OCI-LY7 (cell line): ENCODE measurements at regions not wholly inside any gene's neighbourhood (a gene's known extent, or its start where the extent isn't known, plus 50 kb on each side); places are given as distances from the start of the nearest gene placed in this dataset.

Experiments
- BruUV-seq: library from RNA; stranded (reverse); fragments of 400-500 nt; replicated peaks from 2 replicates; lab custom pipeline; 2021; lab: Mats Ljungman, UMichigan
- CTCF ChIA-PET: fragments of 300-600 bp; sonication (Branson Sonifier 250); formaldehyde crosslinking; loops from one replicate; lab custom pipeline; 2022; ENCODE audit warnings: antibody characterized with exemption; ENCODE audit not compliant: unreplicated experiment; lab: Charles Lee
- POLR2A ChIA-PET: fragments of 300-600 bp; sonication (Branson Sonifier 250); formaldehyde crosslinking; loops from one replicate; lab custom pipeline; 2022; ENCODE audit warnings: antibody characterized with exemption; lab: Charles Lee
- DNase-seq: peaks from one replicate; pipeline ENCODE4 v3.0.0-alpha.2; 2015; ENCODE audit warnings: low spot score
- H2AFZ ChIP-seq: fragments of 200-600 bp; sonication (generic), shearing (Covaris generic); 2 replicates; pipeline ENCODE4 v1.6.1; 2014; ENCODE audit warnings: mild to moderate bottlenecking, antibody characterized with exemption, low read length, moderate library complexity
- H3K27ac ChIP-seq: fragments of 200-600 bp; sonication (generic); 2 replicates; pipeline ENCODE4 v1.5.1; 2014; ENCODE audit warnings: mixed run types, low read depth, mild to moderate bottlenecking, moderate library complexity, low read length, inconsistent platforms; ENCODE audit not compliant: poor library complexity, severe bottlenecking
- H3K36me3 ChIP-seq: fragments of 200-600 bp; sonication (generic); 2 replicates; pipeline ENCODE4 v1.6.1; 2014; ENCODE audit warnings: mild to moderate bottlenecking, antibody characterized with exemption, low read length, moderate library complexity, mixed read lengths; ENCODE audit not compliant: insufficient read depth
- H3K4me1 ChIP-seq: fragments of 200-600 bp; sonication (generic); 2 replicates; pipeline ENCODE4 v1.5.1; 2014; ENCODE audit warnings: mild to moderate bottlenecking, low read length; ENCODE audit not compliant: insufficient read depth, poor library complexity, severe bottlenecking
- H3K4me2 ChIP-seq: fragments of 200-600 bp; sonication (generic); 2 replicates; pipeline ENCODE4 v1.6.1; 2014; ENCODE audit warnings: mild to moderate bottlenecking, low read length
- H3K4me3 ChIP-seq: fragments of 200-600 bp; sonication (generic); 2 replicates; pipeline ENCODE4 v1.5.1; 2014; ENCODE audit warnings: mild to moderate bottlenecking, low read depth, low read length; ENCODE audit not compliant: poor library complexity, severe bottlenecking
- H3K79me2 ChIP-seq: fragments of 200-600 bp; sonication (generic); 2 replicates; pipeline ENCODE4 v1.6.1; 2016; ENCODE audit warnings: low read depth, mild to moderate bottlenecking, low read length, moderate library complexity, mixed read lengths; ENCODE audit not compliant: insufficient read depth
- H3K9me2 ChIP-seq: fragments of 200-600 bp; sonication (generic); 2 replicates; pipeline ENCODE4 v1.6.1; 2016; ENCODE audit warnings: mild to moderate bottlenecking, low read length, mixed read lengths; ENCODE audit not compliant: insufficient read depth
- H3K9me3 ChIP-seq: fragments of 200-600 bp; sonication (generic); 2 replicates; pipeline ENCODE4 v1.6.1; 2014; ENCODE audit warnings: mild to moderate bottlenecking, mixed run types, low read length, mixed read lengths
- H4K20me1 ChIP-seq: fragments of 200-600 bp; sonication (generic); 2 replicates; pipeline ENCODE4 v1.6.1; 2014; ENCODE audit warnings: mild to moderate bottlenecking, antibody characterized with exemption, low read length, moderate library complexity, mixed read lengths; ENCODE audit not compliant: insufficient read depth
- CTCF ChIP-seq: fragments of 200-600 bp; sonication (generic); conservative IDR thresholded peaks from 2 replicates; pipeline ENCODE4 v1.5.1; 2014; ENCODE audit warnings: mild to moderate bottlenecking, antibody characterized with exemption, low read length, moderate library complexity, mixed read lengths
- EZH2phosphoT487 ChIP-seq: fragments of 200-600 bp; sonication (generic); IDR thresholded peaks from 2 replicates; pipeline ENCODE4 v1.6.1; 2018; ENCODE audit warnings: low read depth, borderline replicate concordance, mild to moderate bottlenecking, mixed run types, antibody characterized with exemption, low read length, moderate library complexity, mixed read lengths
- intact Hi-C: fragments of 100-400 bp; cut with micrococcal nuclease; formaldehyde crosslinking; loops from one replicate; pipeline ENCODE4 v1.10.0; 2022; ENCODE audit not compliant: unreplicated experiment

DNA sequence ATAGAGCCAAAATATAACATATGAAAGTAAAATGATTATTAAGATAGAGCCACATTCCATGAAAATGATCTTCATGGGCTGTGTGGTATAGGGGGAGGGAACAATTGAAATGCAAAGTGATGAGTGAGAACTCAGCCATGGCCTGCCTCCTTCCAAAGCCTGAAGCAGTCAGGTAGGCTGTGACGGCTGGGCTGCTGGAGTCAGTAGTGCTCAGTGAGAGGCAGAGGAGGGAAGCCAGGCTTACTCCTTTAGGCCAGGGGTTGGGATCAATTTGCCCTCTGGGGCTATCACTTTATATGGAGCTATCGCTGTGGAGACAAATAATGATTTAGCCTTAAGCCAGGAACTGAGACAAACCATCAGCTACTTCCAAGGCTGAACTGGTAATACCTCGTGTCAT, 654.9 kb downstream of the FGF9 start:
- Histone ChIP-seq H4K20me1 (no peaks in the 10 kb centered on the region), H3K27ac (no peak overlapping the region), H2AFZ (no peak overlapping the region), H3K4me3 (no peak overlapping the region), H3K4me1 (no peaks in the 10 kb centered on the region), H3K79me2 (no peaks in the 10 kb centered on the region), H3K9me3 (no peaks in the 10 kb centered on the region), H3K9me2 (no peaks in the 10 kb centered on the region), H3K36me3 (no peaks in the 10 kb centered on the region), H3K4me2 (no peak overlapping the region)
- intact Hi-C loops, result no loop called here
- no peak for DNase-seq
- ChIA-PET CTCF (no interaction called here), POLR2A (no interaction called here)
- BruUV-seq, result no TSS peak
- TF ChIP-seq CTCF (no peak), EZH2phosphoT487 (no peak)

- no peak overlapping the region for H3K4me3 ChIP-seq
- no peaks in the 10 kb centered on the region for H3K9me2 ChIP-seq
- no peaks in the 10 kb centered on the region for H4K20me1 ChIP-seq
- H3K79me2 ChIP-seq, result no peaks in the 10 kb centered on the region
- ChIA-PET POLR2A (interaction anchor here (0.6 kb wide), 1 partner anchor 29 kb away, joined by 3 read pairs; no protein-coding TSS in a partner anchor), CTCF (no interaction called here)
- no peak overlapping the region for H3K4me2 ChIP-seq
- DNase-seq, result no peak
- TF ChIP-seq CTCF (no peak), EZH2phosphoT487 (no peak)
- no peaks in the 10 kb centered on the region for H3K36me3 ChIP-seq
- H3K9me3 ChIP-seq, result no peaks in the 10 kb centered on the region
- no TSS peak for BruUV-seq
- intact Hi-C loops, result no loop called here
- no peak overlapping the region for H2AFZ ChIP-seq
- H3K4me1 ChIP-seq, result no peaks in the 10 kb centered on the region
- H3K27ac ChIP-seq, result no peak overlapping the region
Observed at GRCh38 chr13:22332416-22332815, 661.5 kb downstream of the FGF9 start.

DNA sequence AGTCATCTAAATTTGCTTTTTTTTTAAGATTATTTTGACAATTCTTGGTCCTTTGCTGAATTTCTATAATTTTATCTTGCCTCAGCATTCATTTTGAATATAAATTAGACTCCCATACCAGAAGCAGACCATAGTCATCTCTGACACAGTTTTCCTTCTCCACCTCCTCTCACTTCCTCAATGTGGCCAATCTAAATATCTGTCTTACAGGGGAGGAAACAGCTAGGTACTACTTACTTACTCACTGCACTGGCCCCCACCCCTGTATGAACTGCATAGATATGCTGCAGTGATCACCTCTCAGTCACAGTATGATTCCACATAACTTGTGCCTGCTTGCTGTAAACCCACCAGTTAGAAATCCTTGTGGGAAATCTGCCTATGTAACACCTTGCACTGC, 665.6 kb downstream of the FGF9 start:
- Histone ChIP-seq H3K9me2 (no peaks in the 10 kb centered on the region), H3K36me3 (no peaks in the 10 kb centered on the region), H3K4me1 (no peaks in the 10 kb centered on the region), H3K9me3 (no peaks in the 10 kb centered on the region), H2AFZ (no peak overlapping the region), H3K4me3 (no peak overlapping the region), H3K27ac (no peak overlapping the region), H3K79me2 (no peaks in the 10 kb centered on the region), H3K4me2 (no peak overlapping the region), H4K20me1 (no peaks in the 10 kb centered on the region)
- no peak for DNase-seq
- TF ChIP-seq EZH2phosphoT487, result no peak
- TF ChIP-seq CTCF, result no peak
- intact Hi-C loops, result no loop called here
- no TSS peak for BruUV-seq
- ChIA-PET POLR2A (no interaction called here), CTCF (no interaction called here)
